Thoracic aorta (tissue), 2 donors: ENCODE measurements at regions not wholly inside any gene's neighbourhood (a gene's known extent, or its start where the extent isn't known, plus 50 kb on each side); places are given as distances from the start of the nearest gene placed in this dataset.

Experiments used
- ATAC-seq: fragments of 150-250 bp; one replicate; pipeline ENCODE4 v1.8.0; 2017; ENCODE audit warnings: low read depth; ENCODE audit not compliant: insufficient number of reproducible peaks, low FRiP score
- DNase-seq: peaks from one replicate; pipeline ENCODE4 v3.0.0-alpha.2; 2020; ENCODE audit warnings: low spot score
- H3K27ac ChIP-seq, 2 donors: fragments of 200-600 bp; sonication (generic); 1 replicate in 1 of 2; 2 replicates in 1 of 2; pipeline ENCODE4 v1.5.1; 2016; ENCODE audit warnings: mild to moderate bottlenecking in 2 of 2, moderate library complexity in 2 of 2
- H3K27me3 ChIP-seq: fragments of 200-600 bp; sonication (generic); replicated peaks from 2 replicates; pipeline ENCODE4 v1.6.0; 2016; ENCODE audit warnings: mild to moderate bottlenecking; ENCODE audit not compliant: insufficient read depth
- H3K36me3 ChIP-seq: fragments of 200-600 bp; sonication (generic); one replicate; pipeline ENCODE4 v1.5.1; 2016
- H3K4me1 ChIP-seq, 2 donors: fragments of 200-600 bp; sonication (generic); 1 replicate in 1 of 2; 2 replicates in 1 of 2; pipeline versions ENCODE4 v1.5.1 to v1.6.0; 2016; ENCODE audit warnings: low read depth in 2 of 2, mild to moderate bottlenecking in 1 of 2; ENCODE audit not compliant: control insufficient read depth in 1 of 2
- H3K4me3 ChIP-seq: fragments of 200-600 bp; sonication (generic); 2 replicates; pipeline ENCODE4 v1.5.1; 2016; ENCODE audit warnings: mild to moderate bottlenecking
- H3K9me3 ChIP-seq: fragments of 200-600 bp; sonication (generic); 2 replicates; pipeline ENCODE4 v1.5.1; 2016
- CTCF ChIP-seq: fragments of 200-600 bp; sonication (generic); IDR thresholded peaks from one replicate; pipeline ENCODE4 v1.5.1; 2019; ENCODE audit warnings: antibody characterized with exemption

DNA sequence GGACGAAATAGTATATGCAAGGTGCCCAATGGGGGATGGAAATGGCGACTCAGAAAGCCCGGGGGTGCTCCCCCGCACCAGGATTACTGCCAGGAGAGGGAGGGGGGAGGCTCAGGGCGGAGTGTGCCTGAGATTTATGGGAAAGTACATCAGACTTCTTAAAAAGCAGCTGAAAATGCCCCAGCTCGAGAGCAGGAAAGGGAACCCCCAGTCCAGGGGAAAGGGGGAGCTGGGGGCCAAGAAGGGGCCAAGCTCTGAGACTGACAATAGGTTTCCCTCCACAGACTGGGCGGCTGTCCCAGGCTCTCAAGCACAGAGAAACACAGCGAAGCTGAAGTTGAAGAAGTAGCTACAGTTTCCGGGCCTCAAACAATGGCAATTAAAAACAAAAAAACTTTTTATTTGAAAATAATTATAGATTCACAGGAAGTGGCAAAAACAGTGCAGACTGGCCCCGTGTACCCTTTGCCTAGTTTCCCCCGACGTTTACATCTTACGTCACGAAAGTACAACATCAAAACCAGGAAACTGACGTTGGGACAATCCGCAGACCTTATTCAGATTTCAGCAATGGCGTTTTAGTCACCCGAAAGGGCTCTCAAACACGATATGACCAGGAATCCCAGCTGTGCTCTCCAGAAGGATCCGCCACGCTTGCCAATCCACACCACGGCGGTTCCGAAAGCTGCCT, 83.9 kb upstream of the FGFR2 start:
- no peaks in the 10 kb centered on the region for H3K27me3 ChIP-seq
- no peaks in the 10 kb centered on the region for H3K36me3 ChIP-seq
- no peak for TF ChIP-seq CTCF
- ATAC-seq (no peak), DNase-seq (no peak)
- no peak overlapping the region for H3K27ac ChIP-seq
- H3K9me3 ChIP-seq = no peaks in the 10 kb centered on the region
- H3K4me3 ChIP-seq = no peak overlapping the region
- H3K4me1 ChIP-seq = peaks cover 0 to 7% of the 10 kb centered on the region in 2 donors

DNA sequence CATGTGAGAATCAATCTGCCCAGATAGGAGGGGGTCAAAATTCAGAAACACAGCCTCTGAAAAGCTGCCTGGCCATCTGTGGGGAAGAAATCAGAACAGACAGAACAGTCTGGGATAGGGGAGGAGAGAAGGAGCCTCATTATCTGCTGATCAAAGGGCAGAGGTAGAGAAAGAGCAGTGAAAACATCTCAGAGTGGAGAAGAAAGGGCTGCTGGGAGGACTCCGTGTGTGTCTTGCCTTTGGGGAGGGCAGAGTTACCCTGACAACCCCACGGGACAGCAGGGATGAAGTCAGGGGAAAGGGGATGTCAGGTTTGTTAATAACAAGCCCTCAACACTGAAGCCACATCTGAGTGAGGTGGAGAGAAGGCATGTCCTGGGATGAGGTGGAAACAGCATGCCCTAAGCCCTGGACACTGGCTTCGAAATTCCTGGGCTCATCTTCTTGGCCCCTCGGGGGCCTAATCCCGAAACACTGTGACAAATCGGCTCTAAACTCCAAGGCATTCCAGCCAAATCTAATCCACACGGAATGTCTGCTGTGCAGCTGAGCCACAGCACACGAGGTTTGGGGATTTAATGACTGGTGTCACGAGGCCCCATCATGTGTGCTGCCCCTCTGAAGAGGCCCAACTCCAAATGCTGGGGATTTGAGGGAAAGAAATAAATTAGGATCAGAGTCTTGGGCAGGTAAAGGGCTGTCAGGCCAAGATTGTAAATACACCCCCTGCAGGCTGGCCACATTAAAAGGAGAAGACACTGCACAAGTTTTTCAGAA, 82.8 kb upstream of the FGFR2 start:
- no peak for TF ChIP-seq CTCF
- H3K9me3 ChIP-seq = no peaks in the 10 kb centered on the region
- no peak for DNase-seq
- no peaks in the 10 kb centered on the region for H3K4me1 ChIP-seq
- H3K4me3 ChIP-seq = no peak overlapping the region
- no peaks in the 10 kb centered on the region for H3K27me3 ChIP-seq
- H3K36me3 ChIP-seq = no peaks in the 10 kb centered on the region
- H3K27ac ChIP-seq = no peak overlapping the region
- ATAC-seq = no peak

GRCh38 chr10:121679916-121680315, 81.7 kb upstream of the FGFR2 start:
- no peak for ATAC-seq
- TF ChIP-seq CTCF = no peak

DNA sequence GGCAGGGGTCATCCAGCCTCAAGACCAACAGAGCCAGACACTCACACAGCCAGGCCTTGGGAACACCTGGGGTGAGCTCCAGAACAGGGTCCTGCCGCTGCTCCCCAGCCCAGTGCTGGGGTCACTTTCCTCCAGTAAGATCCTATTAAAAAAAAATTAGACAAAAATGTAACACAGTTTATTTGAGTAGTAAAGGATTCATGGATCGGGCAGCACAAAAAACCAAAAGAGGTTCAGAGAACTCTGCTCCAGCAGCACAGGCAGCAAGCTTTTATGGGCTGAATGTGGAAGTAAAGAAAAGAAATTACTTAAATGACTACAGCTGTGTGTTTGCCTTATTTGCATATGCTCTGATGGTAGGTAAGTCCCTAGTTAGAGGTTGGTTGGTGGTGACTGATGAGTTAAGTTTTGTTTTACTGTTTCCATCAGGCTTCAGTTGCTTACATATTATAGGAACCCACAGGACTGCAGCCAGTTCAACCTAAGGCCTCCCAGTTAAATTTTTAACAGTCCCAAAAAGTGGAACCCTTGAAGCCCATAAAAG, 80.5 kb upstream of the FGFR2 start:
- no peak for TF ChIP-seq CTCF
- no peak for ATAC-seq

More at GRCh38 chr10:121679916-121680315, 81.7 kb upstream of the FGFR2 start:
- Histone ChIP-seq H3K36me3 (no peaks in the 10 kb centered on the region), H3K9me3 (no peaks in the 10 kb centered on the region), H3K4me3 (no peak overlapping the region), H3K27me3 (no peaks in the 10 kb centered on the region), H3K4me1 (no peaks in the 10 kb centered on the region), H3K27ac (no peak overlapping the region)
- DNase-seq = no peak

DNA sequence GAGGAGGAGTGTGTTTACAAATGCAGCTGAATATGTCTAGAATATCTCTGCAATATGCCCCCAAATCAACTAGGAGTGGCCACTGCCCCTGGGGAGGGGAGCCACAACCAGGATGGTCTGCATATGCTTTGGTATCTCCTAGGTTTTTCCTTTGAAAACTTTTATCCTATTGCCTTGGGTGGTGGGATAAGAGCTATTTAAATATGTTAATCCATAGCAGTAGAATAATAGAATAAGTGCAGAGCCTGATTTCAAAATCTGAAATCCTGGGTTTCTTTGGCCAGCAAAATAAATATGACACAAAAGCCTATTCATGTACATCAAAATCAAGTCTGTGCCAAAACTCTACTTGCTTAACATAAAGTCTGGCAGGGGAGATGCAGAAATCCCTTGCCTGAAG, 79.6 kb upstream of the FGFR2 start:
- no peak for ATAC-seq
- Histone ChIP-seq H3K4me3 (no peak overlapping the region), H3K9me3 (no peaks in the 10 kb centered on the region), H3K4me1 (no peaks in the 10 kb centered on the region), H3K27me3 (no peaks in the 10 kb centered on the region), H3K27ac (no peak overlapping the region), H3K36me3 (no peaks in the 10 kb centered on the region)
- DNase-seq = no peak
- no peak for TF ChIP-seq CTCF

More for the DNA sequence above, 80.5 kb upstream of the FGFR2 start:
- Histone ChIP-seq H3K4me1 (no peaks in the 10 kb centered on the region), H3K27me3 (no peaks in the 10 kb centered on the region), H3K9me3 (no peaks in the 10 kb centered on the region), H3K36me3 (no peaks in the 10 kb centered on the region), H3K4me3 (no peak overlapping the region), H3K27ac (no peak overlapping the region)
- no peak for DNase-seq
